ENCODE measurements at regions not wholly inside any gene's neighbourhood (a gene's known extent, or its start where the extent isn't known, plus 50 kb on each side); places are given as distances from the start of the nearest gene placed in this dataset.

DNA sequence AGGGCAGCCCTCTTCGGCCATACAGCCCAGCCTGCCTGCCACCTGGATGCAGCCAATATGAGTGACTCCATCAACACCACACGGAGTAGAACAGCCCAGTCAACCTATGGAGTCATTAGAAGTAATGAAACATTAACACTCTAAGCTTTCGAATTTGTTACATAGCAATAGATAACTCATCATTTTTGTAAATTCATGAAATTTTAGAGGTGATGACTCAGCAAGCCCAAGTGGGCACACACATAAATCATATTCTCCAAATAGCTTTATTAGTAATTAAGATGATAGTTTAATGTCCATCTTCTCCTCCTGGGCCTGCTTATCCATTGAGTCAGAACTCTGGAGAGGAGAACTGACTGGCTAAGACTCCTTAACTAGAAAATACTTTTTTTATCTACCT lies 335.0 kb upstream of the KCNH8 start:
- DNase-seq (ENCODE audit: extremely low spot score), result no peak
- H3K36me3 ChIP-seq (ENCODE audit: insufficient read depth), result no peaks in the 10 kb centered on the region
- no peak overlapping the region for H3K27ac ChIP-seq (ENCODE audit: low read depth)
- H3K4me1 ChIP-seq (ENCODE audit: insufficient read depth), result no peaks in the 10 kb centered on the region
- no peak overlapping the region for H3K4me3 ChIP-seq (ENCODE audit: low read depth, low read length)
- 92% methylated on average over 3 of the region's 3 CpGs for WGBS

DNA sequence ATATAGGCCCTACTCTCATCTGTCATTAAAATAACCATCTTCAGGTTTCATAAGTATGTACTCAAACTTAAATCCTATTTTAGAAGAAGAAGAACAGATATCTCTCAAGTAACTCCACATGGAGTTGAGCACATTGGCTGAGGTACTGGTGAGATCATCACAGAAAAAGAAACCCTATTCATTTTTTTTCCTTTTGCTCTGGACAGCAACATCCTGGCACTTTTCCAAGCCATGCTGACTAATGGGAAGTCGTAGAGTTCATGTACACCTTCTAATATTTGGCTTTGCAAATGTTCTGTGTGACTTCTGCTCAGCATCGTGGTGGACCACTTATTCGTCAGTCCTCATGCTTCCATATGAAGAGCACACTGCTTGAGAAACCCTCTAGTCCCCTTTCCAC lies 336.0 kb upstream of the KCNH8 start:
- no peak overlapping the region for H3K27ac ChIP-seq (ENCODE audit: low read depth)
- WGBS, result 60% methylated on average over 3 of the region's 3 CpGs
- DNase-seq (ENCODE audit: extremely low spot score), result no peak
- H3K36me3 ChIP-seq (ENCODE audit: insufficient read depth), result no peaks in the 10 kb centered on the region
- H3K4me1 ChIP-seq (ENCODE audit: insufficient read depth), result no peaks in the 10 kb centered on the region
- no peak overlapping the region for H3K4me3 ChIP-seq (ENCODE audit: low read depth, low read length)

DNA sequence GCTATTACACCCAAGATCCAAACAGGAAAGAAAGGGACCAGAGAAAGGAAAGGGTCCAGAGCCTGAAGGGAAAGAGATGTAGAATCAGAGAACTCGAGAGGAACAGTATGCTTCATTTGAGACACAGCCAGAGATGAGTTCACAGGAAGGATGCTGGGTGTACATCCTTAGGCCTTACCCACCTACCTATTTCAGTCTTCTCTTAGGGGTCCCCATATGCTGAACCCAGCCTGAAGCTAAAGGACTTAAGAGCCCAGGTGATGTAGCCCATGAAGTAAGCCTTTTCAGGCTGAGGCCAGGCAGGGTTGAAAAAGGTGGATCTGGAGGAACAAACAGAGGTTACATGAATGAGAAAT lies 338.0 kb upstream of the KCNH8 start:
- no peak overlapping the region for H3K4me3 ChIP-seq (ENCODE audit: low read depth, low read length)
- 88% methylated on average over 1 of the region's 1 CpG for WGBS
- DNase-seq (ENCODE audit: extremely low spot score), result no peak

DNA sequence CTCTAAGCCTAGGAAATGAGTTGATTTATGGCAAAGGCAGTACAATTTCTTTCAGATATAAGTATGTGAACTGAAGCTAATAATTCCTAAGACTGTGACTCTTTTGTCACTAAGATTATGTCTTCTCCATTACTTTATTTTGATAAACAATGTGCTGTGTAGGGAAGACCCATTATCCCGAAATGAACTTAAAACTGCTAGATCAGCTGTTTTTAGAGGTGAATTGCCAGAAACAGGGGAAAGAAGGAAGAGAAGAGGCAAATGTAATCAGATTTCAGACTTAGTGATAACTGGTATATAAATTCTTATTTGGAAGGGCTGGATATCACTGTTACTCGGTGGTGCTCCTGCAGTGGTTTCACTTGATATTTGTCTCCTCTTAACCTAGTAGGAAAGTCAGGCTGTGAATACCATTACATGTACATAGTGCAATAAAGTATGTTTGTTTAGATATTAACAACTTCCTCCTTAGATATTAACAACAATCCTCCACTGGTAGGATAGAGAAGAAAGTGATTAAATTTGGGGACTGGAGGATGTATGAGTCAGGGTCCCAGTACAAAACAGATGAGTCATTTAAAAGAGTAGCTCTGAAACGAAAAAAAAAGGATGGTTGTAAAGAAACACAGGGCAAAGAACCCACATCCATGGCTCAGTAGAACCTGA lies 338.5 kb upstream of the KCNH8 start:
- 54% methylated on average over 3 of the region's 3 CpGs for WGBS
- Histone ChIP-seq H3K4me3 (ENCODE audit: low read depth, low read length) (no peak overlapping the region), H3K36me3 (ENCODE audit: insufficient read depth) (no peaks in the 10 kb centered on the region), H3K4me1 (ENCODE audit: insufficient read depth) (no peaks in the 10 kb centered on the region), H3K27ac (ENCODE audit: low read depth) (no peak overlapping the region)
- no peak for DNase-seq (ENCODE audit: extremely low spot score)

More for the DNA sequence above, 338.0 kb upstream of the KCNH8 start:
- H3K27ac ChIP-seq (ENCODE audit: low read depth), result no peak overlapping the region
- no peaks in the 10 kb centered on the region for H3K36me3 ChIP-seq (ENCODE audit: insufficient read depth)
- H3K4me1 ChIP-seq (ENCODE audit: insufficient read depth), result no peaks in the 10 kb centered on the region

DNA sequence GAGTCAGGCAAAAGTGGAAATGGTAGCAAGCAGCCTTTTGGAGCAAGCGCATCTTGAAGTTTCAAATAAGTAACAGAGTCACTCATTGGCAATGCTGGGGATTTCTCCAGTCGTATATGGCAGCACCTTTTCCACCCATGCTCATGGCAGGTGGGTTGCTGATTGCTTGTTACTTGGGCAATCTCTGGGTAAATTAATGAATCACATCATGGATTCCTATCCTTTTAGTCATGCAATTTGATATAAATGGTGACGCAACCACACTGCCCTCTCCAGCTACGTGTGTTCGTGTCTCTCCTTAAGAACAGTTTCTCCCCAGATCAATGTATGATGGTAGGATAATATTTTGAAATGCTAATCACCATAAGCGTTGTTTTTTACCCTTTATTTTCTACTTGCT lies 339.9 kb upstream of the KCNH8 start:
- H3K27ac ChIP-seq (ENCODE audit: low read depth), result no peak overlapping the region
- DNase-seq (ENCODE audit: extremely low spot score), result no peak
- H3K4me3 ChIP-seq (ENCODE audit: low read depth, low read length), result no peak overlapping the region
- H3K36me3 ChIP-seq (ENCODE audit: insufficient read depth), result no peaks in the 10 kb centered on the region
- no peaks in the 10 kb centered on the region for H3K4me1 ChIP-seq (ENCODE audit: insufficient read depth)
- WGBS, result 94% methylated on average over 6 of the region's 6 CpGs

DNA sequence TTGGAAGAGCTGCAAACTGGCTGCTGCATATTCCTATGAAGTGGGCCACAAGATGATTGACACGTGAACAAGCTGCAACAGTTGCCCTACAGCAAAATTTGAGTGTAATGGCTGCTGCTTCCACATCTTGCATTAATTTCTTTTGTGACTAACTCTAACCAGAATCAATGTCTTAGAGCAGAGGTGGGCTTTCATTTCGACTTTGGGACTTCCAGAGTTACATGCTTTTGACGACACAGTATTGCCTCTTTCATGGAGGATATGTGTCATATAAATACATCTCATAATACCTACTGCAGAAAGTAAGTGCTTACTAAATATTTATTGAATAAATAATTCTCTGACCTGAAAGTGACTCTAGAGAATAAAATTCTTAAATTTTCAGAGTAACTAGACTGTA lies 340.7 kb upstream of the KCNH8 start:
- H3K36me3 ChIP-seq (ENCODE audit: insufficient read depth), result no peaks in the 10 kb centered on the region
- no peak overlapping the region for H3K27ac ChIP-seq (ENCODE audit: low read depth)
- DNase-seq (ENCODE audit: extremely low spot score), result no peak
- H3K4me3 ChIP-seq (ENCODE audit: low read depth, low read length), result no peak overlapping the region
- no peaks in the 10 kb centered on the region for H3K4me1 ChIP-seq (ENCODE audit: insufficient read depth)
- 87% methylated on average over 3 of the region's 3 CpGs for WGBS

DNA sequence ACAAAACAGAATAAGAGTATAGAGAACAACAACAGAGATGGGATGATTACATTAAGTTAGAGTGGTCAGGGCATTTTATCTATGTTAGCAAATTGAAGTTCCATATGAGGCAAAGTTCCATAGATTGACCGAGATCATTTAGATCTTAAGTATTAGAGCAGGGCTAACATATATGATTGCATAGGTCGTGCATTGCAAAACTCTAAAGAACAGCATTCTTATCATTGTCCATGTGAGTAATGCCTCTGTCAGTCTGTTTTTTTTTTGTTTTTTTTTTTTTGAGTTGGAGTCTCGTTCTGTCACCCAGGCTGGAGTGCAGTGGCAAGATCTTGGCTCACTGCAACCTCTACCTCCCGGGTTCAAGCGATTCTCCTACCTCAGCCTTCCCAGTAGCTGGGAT lies 341.7 kb upstream of the KCNH8 start:
- Histone ChIP-seq H3K27ac (ENCODE audit: low read depth) (no peak overlapping the region), H3K36me3 (ENCODE audit: insufficient read depth) (no peaks in the 10 kb centered on the region), H3K4me3 (ENCODE audit: low read depth, low read length) (no peak overlapping the region), H3K4me1 (ENCODE audit: insufficient read depth) (no peaks in the 10 kb centered on the region)
- WGBS, result 91% methylated on average over 5 of the region's 5 CpGs
- DNase-seq (ENCODE audit: extremely low spot score), result no peak

DNA sequence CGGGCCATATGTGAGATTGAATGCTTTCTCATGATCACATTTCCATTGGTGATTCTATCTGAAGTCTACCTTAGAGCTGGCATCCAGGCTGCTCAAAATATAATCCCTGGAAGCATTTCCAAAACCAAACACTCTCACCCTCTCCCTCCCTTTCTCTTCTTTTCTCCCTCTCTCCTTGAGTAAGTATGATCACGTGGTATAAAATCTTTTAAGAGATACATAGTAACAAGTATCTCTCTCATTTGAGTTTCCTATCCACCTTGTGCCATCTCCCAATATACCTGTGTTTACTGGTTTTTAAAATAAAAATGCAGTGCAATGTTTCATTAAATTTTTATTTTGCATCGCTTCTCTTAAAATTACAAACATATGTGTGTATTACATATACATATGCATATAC lies 350.9 kb upstream of the KCNH8 start:
- WGBS, result 93% methylated on average over 3 of the region's 3 CpGs

DNA sequence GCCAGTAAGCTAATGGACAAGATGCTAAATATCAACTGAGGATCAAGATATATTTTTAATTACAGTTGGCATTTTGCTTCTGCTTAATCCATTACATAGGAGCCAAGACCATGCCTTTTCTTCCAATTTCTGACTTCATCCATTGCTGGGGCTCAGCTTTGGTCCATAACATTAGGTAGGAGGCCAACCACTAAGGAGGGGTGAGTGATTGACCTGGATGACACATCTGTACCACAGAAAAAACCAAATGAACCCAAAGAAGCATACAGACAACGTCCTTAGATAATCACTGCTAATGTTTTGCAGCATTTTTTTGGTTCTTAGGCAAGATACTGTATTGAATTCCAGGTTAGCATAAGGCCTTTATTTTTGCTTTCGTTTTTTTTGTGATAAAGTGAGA lies 353.2 kb upstream of the KCNH8 start:
- WGBS, result 62% methylated on average over 2 of the region's 2 CpGs
- H3K36me3 ChIP-seq (ENCODE audit: insufficient read depth), result no peaks in the 10 kb centered on the region

More for the DNA sequence above, 350.9 kb upstream of the KCNH8 start:
- no peaks in the 10 kb centered on the region for H3K4me1 ChIP-seq (ENCODE audit: insufficient read depth)
- no peak overlapping the region for H3K27ac ChIP-seq (ENCODE audit: low read depth)
- no peak overlapping the region for H3K4me3 ChIP-seq (ENCODE audit: low read depth, low read length)
- DNase-seq (ENCODE audit: extremely low spot score), result no peak
- no peaks in the 10 kb centered on the region for H3K36me3 ChIP-seq (ENCODE audit: insufficient read depth)

DNA sequence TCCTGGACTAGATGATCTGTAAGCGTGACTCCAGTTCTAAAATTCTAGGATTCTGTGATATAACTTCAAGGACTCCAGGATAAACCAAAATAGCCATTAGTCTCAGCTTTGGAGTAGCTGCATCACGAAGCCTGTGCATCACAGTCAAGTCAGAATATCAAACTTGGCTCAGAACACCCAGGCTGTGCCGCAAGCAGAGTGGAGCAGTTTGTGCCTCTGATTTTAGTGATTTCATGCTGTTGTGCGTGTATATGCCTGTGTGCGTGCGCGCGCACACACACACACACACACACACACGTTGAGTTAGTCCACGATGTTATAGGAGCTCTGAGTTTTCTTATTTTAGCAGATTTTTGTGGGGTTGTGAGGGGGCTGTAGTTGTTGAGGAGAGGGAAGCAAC lies 356.6 kb upstream of the KCNH8 start:
- H3K4me3 ChIP-seq (ENCODE audit: low read depth, low read length), result no peak overlapping the region
- no peaks in the 10 kb centered on the region for H3K4me1 ChIP-seq (ENCODE audit: insufficient read depth)
- no peaks in the 10 kb centered on the region for H3K36me3 ChIP-seq (ENCODE audit: insufficient read depth)
- H3K27ac ChIP-seq (ENCODE audit: low read depth), result no peak overlapping the region
- DNase-seq (ENCODE audit: extremely low spot score), result no peak
- 85% methylated on average over 10 of the region's 10 CpGs for WGBS

More for the DNA sequence above, 353.2 kb upstream of the KCNH8 start:
- DNase-seq (ENCODE audit: extremely low spot score), result no peak
- Histone ChIP-seq H3K4me1 (ENCODE audit: insufficient read depth) (no peaks in the 10 kb centered on the region), H3K27ac (ENCODE audit: low read depth) (no peak overlapping the region), H3K4me3 (ENCODE audit: low read depth, low read length) (no peak overlapping the region)

DNA sequence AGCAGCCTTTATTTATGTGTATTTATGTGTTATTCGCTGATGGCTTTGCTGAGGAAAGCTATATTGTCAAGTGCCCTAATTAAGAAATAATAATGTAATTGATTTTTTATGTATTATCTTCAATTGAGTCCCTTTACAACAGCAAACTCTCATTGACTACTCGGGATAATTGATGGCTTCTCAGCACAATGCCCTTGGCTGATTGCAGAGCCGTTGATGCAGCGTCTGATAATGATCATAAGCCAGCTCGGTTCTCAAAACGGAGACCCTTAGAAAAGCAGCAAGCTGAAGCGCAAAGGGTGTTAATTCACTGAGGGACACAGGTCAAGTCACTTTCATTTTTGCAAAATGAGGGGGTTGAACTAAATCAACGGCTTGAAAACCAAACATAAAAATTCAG lies 357.1 kb upstream of the KCNH8 start:
- Histone ChIP-seq H3K36me3 (ENCODE audit: insufficient read depth) (no peaks in the 10 kb centered on the region), H3K27ac (ENCODE audit: low read depth) (no peak overlapping the region), H3K4me3 (ENCODE audit: low read depth, low read length) (no peak overlapping the region), H3K4me1 (ENCODE audit: insufficient read depth) (no peaks in the 10 kb centered on the region)
- WGBS, result 71% methylated on average over 8 of the region's 8 CpGs
- no peak for DNase-seq (ENCODE audit: extremely low spot score)

DNA sequence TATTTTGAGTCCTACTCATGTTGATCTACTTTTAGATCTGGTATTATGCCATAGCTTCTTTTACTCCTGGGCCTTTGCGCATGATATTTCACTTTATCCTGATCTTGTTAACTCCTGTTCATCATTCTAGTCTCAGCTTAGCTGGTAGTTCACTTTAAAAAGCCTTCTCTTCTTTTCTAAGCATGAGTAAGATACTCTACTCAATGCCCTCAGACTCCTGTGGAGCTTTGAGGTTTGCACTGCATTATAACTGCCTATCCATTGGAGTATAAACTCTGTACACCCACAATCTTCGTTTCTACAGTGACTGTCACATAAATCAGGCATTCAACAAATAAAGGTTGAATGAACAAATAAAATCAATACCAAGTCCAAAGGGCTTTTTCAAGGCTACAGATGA lies 357.9 kb upstream of the KCNH8 start:
- Histone ChIP-seq H3K4me3 (ENCODE audit: low read depth, low read length) (no peak overlapping the region), H3K27ac (ENCODE audit: low read depth) (no peak overlapping the region), H3K4me1 (ENCODE audit: insufficient read depth) (no peaks in the 10 kb centered on the region), H3K36me3 (ENCODE audit: insufficient read depth) (no peaks in the 10 kb centered on the region)
- DNase-seq (ENCODE audit: extremely low spot score), result no peak
- 81% methylated on average over 2 of the region's 2 CpGs for WGBS

DNA sequence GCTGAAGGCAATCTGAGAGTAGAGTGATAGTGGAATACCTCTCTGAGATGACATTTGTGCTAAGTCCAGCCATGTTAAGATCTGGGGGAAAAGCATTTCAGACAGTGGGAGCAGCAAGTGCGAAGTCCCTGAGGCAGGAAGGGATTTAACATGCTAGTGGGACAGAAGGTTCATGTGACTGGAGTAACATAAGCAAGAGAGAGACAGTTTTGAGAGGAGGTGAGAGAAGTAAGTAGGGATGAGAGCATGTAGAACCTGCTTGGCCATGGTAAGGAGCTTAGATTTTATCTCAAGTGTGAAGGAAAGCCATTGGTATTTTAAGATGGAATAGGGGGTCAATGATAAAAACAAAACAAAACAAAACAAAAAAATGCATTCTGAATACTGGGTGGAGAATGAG lies 358.6 kb upstream of the KCNH8 start:
- Histone ChIP-seq H3K4me1 (ENCODE audit: insufficient read depth) (no peaks in the 10 kb centered on the region), H3K36me3 (ENCODE audit: insufficient read depth) (no peaks in the 10 kb centered on the region), H3K4me3 (ENCODE audit: low read depth, low read length) (no peak overlapping the region), H3K27ac (ENCODE audit: low read depth) (no peak overlapping the region)
- 99% methylated on average over 1 of the region's 1 CpG for WGBS
- no peak for DNase-seq (ENCODE audit: extremely low spot score)

DNA sequence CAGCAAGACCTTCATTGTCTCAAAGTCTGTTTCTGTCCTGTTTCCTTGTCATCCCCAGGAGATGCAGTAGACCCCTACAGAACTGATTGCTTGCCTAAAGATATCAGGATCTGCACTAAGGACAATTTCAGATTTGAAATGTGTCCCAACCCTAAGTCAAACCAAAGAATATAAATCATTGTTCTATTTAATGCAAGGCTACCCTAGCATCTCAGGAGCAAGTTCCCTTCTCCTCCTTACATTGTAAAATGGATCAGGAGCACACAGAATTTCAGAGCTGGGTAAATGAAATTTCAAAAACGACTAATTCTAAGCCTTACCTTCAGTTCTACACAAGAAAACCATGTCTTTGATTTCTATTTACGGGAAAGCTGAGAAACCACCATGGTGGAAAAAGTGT lies 360.9 kb upstream of the KCNH8 start:
- WGBS, result 94% methylated on average over 2 of the region's 2 CpGs
- no peaks in the 10 kb centered on the region for H3K4me1 ChIP-seq (ENCODE audit: insufficient read depth)
- no peak overlapping the region for H3K27ac ChIP-seq (ENCODE audit: low read depth)
- no peaks in the 10 kb centered on the region for H3K36me3 ChIP-seq (ENCODE audit: insufficient read depth)
- no peak overlapping the region for H3K4me3 ChIP-seq (ENCODE audit: low read depth, low read length)
- no peak for DNase-seq (ENCODE audit: extremely low spot score)

Data from urinary bladder (tissue), 3 donors.